DMS53 treated with DMSO at 0.1 percent for 48 hours (cell line): ENCODE measurements at regions not wholly inside any gene's neighbourhood (a gene's known extent, or its start where the extent isn't known, plus 50 kb on each side); places are given as distances from the start of the nearest gene placed in this dataset.
"Not testable (repeated sequence)": the region's sequence is repeated elsewhere in the genome, so short reads cannot be mapped to it uniquely, and the experiment has no call there.

Experiments
- DNase-seq: peaks from one replicate; lab custom pipeline; 2025; ENCODE audit not compliant: unreplicated experiment; lab: John Stamatoyannopoulos, UW

DNA sequence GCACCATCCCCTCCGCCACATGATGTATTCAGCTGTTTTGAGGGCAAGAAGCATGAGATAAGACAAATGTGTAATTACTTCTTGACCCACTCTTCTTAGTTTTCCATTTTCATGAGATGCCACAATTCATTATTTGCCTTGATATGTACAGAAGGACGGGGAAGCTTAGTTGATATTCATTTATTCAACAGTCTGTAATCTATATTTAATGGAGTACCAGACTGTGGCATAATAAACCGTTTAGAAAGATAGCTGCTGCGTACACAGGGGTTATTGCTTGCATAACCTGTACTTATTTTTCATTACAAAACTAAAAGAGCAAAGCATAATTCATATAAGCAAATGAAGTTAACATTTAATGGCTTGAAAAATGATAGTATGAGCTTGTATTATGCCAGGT lies 466.4 kb upstream of the GYPC start:
- no peak for DNase-seq

DNA sequence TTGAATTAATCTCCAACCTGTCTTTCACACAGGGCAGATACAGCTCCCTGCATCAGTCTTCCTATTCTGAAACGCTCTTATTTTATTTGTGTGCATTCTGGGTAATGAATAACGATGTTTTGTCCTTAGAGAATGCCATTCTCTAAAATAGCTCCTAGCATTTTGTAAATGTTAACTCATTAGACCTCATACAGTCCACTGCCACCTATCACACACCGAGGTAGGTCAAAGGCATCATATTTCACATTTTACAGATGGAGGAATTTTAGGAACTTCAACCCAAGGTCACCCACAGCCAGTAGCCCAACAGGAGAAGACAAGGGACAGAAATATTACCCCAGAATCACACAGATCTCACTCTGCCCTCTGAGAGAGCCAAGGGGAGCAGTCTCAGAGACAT lies 455.4 kb upstream of the GYPC start:
- no peak for DNase-seq

DNA sequence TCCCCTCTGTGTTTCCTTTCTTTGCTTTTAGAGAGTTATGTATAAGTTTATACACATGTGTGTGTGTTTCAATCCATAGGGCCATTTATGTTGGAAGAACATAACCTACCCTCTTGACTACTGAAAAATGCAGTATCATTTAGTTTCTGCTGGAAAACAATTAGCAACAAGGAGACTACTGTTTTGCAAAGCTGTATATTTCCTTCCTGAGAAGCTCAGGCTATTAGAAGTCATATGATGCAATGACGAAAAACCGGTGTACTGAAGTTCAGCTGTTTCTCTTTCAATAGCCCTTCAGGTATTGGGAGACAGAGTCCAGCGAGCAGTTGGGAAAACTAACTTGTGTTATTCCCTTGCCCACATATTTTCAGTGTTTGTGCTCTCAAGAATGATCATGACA lies 447.7 kb upstream of the GYPC start:
- DNase-seq, result no peak

GRCh38 chr2:126212735-126213134 lies 443.2 kb upstream of the GYPC start:
- no peak for DNase-seq

DNA sequence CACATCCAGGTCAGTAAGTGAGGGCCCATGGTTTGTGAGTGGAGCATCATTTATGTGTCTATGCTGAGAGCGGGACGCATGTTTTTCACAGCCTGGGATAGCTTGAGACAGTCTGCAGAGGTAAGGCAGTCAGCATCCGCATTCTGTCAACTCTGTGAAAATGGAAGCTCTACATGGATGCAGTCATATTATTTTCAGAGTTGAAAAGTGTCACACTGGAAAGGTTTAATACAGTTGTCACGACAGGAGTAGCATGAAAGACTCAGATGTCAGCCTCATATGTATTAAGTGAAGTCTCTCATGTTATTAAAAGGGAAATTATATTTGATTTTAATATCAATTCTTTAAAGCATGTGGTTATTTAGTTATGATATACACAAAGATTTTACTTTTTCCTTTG lies 436.9 kb upstream of the GYPC start:
- DNase-seq, result no peak

- DNase-seq, result no peak
These were observed 435.6 kb upstream of the GYPC start for GRCh38 chr2:126220331-126220730.

GRCh38 chr2:126221506-126221905 lies 434.5 kb upstream of the GYPC start:
- DNase-seq, result no peak

DNA sequence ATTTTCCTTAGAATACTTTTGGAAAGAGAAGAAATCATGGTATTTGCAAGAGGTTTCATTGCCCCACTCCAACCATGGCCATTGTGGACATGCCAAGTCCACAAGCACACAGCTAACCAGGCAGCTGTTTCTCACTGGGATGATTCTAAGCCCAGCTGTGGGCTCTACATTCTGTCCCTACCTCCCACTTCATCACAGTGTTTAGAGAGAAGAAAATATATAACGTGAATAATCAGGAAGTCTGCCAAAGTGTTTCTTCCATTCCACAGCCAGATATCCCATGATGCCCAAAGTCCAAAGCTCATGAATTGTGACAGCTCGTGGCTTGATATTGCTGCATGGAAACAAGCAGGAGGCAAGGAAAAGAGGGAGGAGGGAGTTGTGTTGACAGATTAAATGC lies 433.7 kb upstream of the GYPC start:
- no peak for DNase-seq

- no peak for DNase-seq
These were observed 431.2 kb upstream of the GYPC start for GRCh38 chr2:126224776-126225175.

- no peak for DNase-seq
These were observed 428.7 kb upstream of the GYPC start for GRCh38 chr2:126227250-126227649.

- no peak for DNase-seq
These were observed 427.4 kb upstream of the GYPC start for GRCh38 chr2:126228531-126228930.

DNA sequence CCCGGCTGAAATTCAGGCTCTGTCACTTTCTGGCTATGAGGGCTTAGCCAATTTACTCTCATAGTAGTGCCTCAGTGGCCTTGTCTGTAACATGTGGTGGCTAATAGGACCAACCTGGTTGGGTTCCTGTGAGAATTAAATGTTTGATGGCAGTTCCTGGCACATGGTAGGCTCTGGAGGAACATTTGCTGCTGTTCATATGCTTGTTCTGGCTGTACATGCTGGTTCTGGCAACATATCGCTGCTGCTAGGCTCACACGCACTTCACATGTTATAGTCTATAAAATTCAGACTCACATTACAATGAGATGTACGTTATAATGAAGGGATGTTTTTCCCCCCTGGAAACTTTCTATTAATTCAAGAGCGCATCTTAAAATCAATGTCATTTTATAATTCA lies 417.7 kb upstream of the GYPC start:
- no peak for DNase-seq

GRCh38 chr2:126239320-126239955 lies 416.5 kb upstream of the GYPC start:
- no peak for DNase-seq

GRCh38 chr2:126241001-126241400 lies 415.0 kb upstream of the GYPC start:
- DNase-seq, result no peak

DNA sequence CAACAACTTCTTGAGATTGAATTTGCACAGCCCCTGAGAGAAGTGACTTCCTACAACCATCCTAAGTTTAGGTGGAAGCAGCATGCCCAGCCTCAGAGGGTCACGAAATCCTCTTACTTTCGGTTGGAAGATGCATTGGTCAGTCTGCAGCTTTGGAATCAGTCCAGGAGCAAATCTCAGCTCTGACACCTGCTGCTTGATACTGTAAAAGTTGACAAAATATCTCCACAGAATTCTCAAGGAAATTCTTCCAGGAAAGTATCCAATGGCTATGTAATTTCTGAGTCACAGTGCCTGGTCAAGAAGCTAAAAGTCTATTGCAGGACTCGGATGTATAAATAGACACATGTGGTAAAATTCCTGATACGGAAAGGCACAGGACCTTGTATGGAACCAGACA lies 414.5 kb upstream of the GYPC start:
- DNase-seq, result no peak

DNA sequence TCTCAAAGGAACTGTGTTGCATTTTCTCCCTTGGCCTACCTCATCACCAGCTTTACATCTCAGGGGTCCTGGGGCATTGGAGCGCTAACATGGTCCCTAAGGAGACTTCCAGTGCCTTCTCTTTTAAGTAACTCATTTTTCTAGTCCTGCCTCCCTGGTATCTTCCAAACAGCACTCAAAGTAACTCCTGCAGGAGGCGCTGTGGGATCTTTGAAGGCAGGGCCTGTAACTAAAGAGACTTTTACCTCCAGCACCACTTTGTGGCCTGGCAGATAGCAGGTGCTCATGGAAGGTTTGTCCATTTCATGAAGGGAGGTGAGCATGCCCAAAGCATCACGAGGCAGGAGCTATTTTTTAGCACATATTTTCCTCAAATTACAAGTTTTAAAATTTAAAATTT lies 411.0 kb upstream of the GYPC start:
- DNase-seq, result peak; percentile 55

- no peak for DNase-seq
These were observed 402.3 kb upstream of the GYPC start for GRCh38 chr2:126253669-126254068.

- no peak for DNase-seq
These were observed 391.3 kb upstream of the GYPC start for GRCh38 chr2:126264625-126265024.

GRCh38 chr2:126269911-126270310 lies 386.0 kb upstream of the GYPC start:
- DNase-seq, result no peak

DNA sequence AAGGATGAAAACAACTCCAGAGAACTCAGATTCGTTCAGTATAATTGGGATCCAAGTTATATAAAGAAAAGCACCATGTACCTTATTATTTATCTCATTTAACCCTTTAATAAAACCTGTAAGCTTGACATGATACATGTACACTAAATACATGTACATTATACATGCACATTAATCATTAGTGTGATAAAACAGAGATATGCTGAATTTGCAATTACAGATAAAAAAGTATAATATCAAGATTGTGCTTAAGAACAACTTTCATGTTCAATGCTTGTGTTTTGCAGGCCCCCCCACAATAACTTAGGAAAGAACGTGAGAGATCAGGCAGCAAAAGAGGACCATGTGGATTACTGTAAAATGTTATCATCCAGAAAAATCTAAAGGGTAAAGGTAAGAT lies 385.4 kb upstream of the GYPC start:
- no peak for DNase-seq

GRCh38 chr2:126272401-126272800 lies 383.6 kb upstream of the GYPC start:
- DNase-seq, result no peak

GRCh38 chr2:126275098-126275497 lies 380.9 kb upstream of the GYPC start:
- no peak for DNase-seq

DNA sequence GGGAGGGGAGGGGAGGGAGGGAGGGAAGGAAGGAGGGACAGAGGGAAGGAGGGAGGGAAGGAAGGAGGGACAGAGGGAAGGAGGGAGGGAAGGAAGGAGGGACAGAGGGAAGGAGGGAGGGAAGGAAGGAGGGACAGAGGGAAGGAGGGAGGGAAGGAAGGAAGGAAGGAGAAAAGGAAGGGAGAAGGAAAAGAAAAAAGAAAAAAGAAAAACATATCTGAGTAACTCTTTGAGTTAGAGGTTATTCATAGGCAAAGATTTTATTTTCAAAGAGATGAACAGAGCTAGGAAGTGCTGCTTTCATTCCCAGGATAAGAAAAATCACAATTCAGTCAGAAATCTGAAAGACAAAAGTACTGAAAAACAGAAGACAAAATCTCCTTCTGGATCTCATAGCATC lies 379.7 kb upstream of the GYPC start:
- not testable (repeated sequence) for DNase-seq

- DNase-seq, result no peak
These were observed 367.6 kb upstream of the GYPC start for GRCh38 chr2:126288362-126288761.
